Suprapubic skin (tissue), 4 donors: ENCODE measurements at regions not wholly inside any gene's neighbourhood (a gene's known extent, or its start where the extent isn't known, plus 50 kb on each side); places are given as distances from the start of the nearest gene placed in this dataset.

Source experiments
- DNase-seq, 2 donors: peaks; one replicate each; pipeline ENCODE4 v3.0.0-alpha.2; 2019; ENCODE audit warnings: low spot score in 2 of 2
- H3K27ac ChIP-seq: fragments of 200-600 bp; sonication (generic); one replicate; pipeline ENCODE4 v1.5.1; 2019
- H3K27me3 ChIP-seq: fragments of 200-600 bp; sonication (generic); one replicate; pipeline ENCODE4 v1.5.1; 2019
- H3K36me3 ChIP-seq: fragments of 200-600 bp; sonication (generic); one replicate; pipeline ENCODE4 v1.5.1; 2019
- H3K4me1 ChIP-seq: fragments of 200-600 bp; sonication (generic); one replicate; pipeline ENCODE4 v1.5.1; 2019
- H3K4me3 ChIP-seq: fragments of 200-600 bp; sonication (generic); one replicate; pipeline ENCODE4 v1.5.1; 2019; ENCODE audit warnings: mild to moderate bottlenecking
- H3K9me3 ChIP-seq: fragments of 200-600 bp; sonication (generic); one replicate; pipeline ENCODE4 v1.5.1; 2019
- CTCF ChIP-seq, 2 donors: fragments of 200-600 bp in 1 of 2; fragments of 450-650 bp in 1 of 2; sonication (generic) in 1 of 2; IDR thresholded peaks; one replicate each; pipeline ENCODE4 v1.5.1; 2016 to 2019; ENCODE audit warnings: antibody characterized with exemption in 2 of 2, mild to moderate bottlenecking in 1 of 2, moderate library complexity in 1 of 2
- EP300 ChIP-seq: sonication (generic); formaldehyde crosslinking; IDR thresholded peaks from one replicate; pipeline ENCODE4 v1.6.1; 2017; ENCODE audit warnings: antibody characterized with exemption
- POLR2A ChIP-seq, 2 donors: fragments of 450-650 bp; IDR thresholded peaks; one replicate each; pipeline ENCODE4 v1.6.1; 2017; ENCODE audit warnings: antibody characterized with exemption in 2 of 2, mild to moderate bottlenecking in 2 of 2, moderate library complexity in 2 of 2
- POLR2AphosphoS5 ChIP-seq, 3 donors: sonication (generic); formaldehyde crosslinking; IDR thresholded peaks; one replicate each; pipeline ENCODE4 v1.6.1; 2017; ENCODE audit warnings: antibody characterized with exemption in 3 of 3
- WGBS: methylation state at CpG from one replicate; pipeline ENCODE4 v1.1.5; 2018; 5-methylcytosine and 5-hydroxymethylcytosine counted together

DNA sequence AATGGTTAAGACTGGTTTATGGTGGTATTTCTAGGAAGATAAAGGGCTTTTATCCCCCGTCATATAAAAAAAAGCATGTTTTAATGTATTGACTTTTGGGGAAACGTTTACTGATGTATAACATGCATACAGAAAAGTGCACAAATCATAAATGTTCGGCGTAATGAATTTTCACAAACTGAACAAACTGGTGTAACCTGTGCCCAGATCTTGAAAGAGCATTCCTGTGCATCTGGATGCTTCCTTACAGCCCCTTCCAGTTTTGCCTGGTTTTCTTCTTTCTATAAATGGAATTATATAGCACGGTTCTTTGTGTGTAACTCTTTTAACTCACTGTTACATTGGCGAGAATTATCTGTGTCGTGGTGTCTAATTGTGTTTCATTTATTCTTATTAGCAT, 693.8 kb upstream of the TBX3 start:
- H3K27ac ChIP-seq: no peak overlapping the region
- WGBS: 55% methylated on average over 7 of the region's 7 CpGs
- H3K4me3 ChIP-seq: no peak overlapping the region
- no peaks in the 10 kb centered on the region for H3K27me3 ChIP-seq
- TF ChIP-seq CTCF (IDR thresholded peaks at IDR 0.05) (no peak), POLR2A (IDR thresholded peaks at IDR 0.05) (no peak), EP300 (no peak), POLR2AphosphoS5 (IDR thresholded peaks at IDR 0.05) (no peak)
- no peaks in the 10 kb centered on the region for H3K9me3 ChIP-seq
- no peak for DNase-seq
- no peaks in the 10 kb centered on the region for H3K36me3 ChIP-seq
- H3K4me1 ChIP-seq: peaks cover 6% of the 10 kb centered on the region

DNA sequence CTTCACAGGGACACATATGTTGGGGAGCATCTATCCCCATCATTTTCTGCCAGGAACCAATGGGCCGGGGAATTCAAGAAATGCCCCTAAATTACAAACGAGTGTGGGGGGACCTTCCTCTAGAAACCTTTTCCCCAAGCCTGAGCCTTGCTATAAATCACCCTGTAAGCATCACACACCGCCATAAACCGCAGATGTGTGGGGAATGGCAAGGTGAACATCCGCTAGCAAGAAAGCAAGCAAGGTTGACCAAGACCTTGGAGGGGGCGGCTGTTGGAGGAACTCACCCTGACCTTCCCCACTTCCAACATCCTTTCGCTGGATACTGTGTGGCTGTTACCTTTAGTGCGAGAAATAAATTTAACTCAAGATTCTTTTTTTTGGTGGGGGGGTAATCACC, 693.3 kb upstream of the TBX3 start:
- Histone ChIP-seq H3K9me3 (no peaks in the 10 kb centered on the region), H3K4me3 (no peak overlapping the region), H3K36me3 (no peaks in the 10 kb centered on the region), H3K4me1 (peaks cover 6% of the 10 kb centered on the region), H3K27me3 (no peaks in the 10 kb centered on the region), H3K27ac (no peak overlapping the region)
- WGBS: 93% methylated on average over 8 of the region's 8 CpGs
- TF ChIP-seq EP300 (no peak), POLR2A (IDR thresholded peaks at IDR 0.05) (no peak), POLR2AphosphoS5 (IDR thresholded peaks at IDR 0.05) (no peak), CTCF (IDR thresholded peaks at IDR 0.05) (no peak)
- DNase-seq: no peak

DNA sequence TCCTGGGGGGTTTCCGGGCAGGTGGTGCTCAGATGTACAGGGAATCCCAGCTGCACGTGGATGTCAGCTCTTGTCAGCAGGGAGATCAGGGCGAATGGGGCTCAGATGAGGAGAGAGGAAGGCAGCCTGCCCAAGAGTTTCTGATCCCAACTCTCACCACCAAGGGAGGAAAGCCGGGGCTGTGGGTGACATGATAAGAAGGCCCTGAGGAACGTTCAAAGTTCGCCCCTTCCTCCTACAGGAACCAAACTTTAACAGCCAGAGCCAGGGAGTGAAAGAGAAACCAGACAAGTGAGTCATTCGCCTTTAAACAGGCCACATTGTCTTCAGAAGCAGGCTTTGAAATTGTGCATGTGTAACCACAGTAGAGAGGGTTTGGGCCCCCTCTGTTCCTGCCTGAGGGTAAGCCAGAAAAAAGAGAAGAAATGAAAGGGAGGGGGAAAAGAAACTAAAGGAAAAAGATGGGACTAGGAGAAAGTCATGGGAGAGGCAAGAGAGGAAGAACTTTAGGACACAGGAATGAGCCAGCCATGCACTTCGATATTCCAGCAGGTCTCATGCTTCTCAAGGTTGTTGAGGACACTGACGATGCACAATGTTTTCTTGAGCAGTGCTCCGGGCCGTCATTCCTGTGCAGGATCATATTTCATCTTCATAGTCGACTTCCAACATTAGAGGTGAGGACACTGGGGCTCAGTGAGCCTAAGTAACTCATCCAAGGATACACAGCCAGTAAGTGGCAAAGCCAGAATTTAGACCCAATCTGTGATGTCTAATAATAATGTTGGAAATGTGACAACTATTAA, 691.4 kb upstream of the TBX3 start:
- Histone ChIP-seq H3K27ac (no peak overlapping the region), H3K4me1 (peaks cover 6% of the 10 kb centered on the region), H3K9me3 (no peaks in the 10 kb centered on the region), H3K36me3 (no peaks in the 10 kb centered on the region), H3K4me3 (no peak overlapping the region), H3K27me3 (no peaks in the 10 kb centered on the region)
- TF ChIP-seq POLR2A (IDR thresholded peaks at IDR 0.05) (no peak), POLR2AphosphoS5 (IDR thresholded peaks at IDR 0.05) (no peak), EP300 (no peak), CTCF (IDR thresholded peaks at IDR 0.05) (no peak)
- no peak for DNase-seq
- WGBS: 46% methylated on average over 12 of the region's 12 CpGs

- Histone ChIP-seq H3K27ac (no peak overlapping the region), H3K9me3 (no peaks in the 10 kb centered on the region), H3K36me3 (no peaks in the 10 kb centered on the region), H3K4me1 (peaks cover 6% of the 10 kb centered on the region), H3K27me3 (no peaks in the 10 kb centered on the region), H3K4me3 (no peak overlapping the region)
- TF ChIP-seq POLR2AphosphoS5 (IDR thresholded peaks at IDR 0.05) (no peak), POLR2A (IDR thresholded peaks at IDR 0.05) (no peak), CTCF (IDR thresholded peaks at IDR 0.05) (no peak)
- no peak for DNase-seq
- 56% methylated on average over 4 of the region's 4 CpGs for WGBS
Observed at GRCh38 chr12:115374480-115375185, 690.7 kb upstream of the TBX3 start.

- 90% methylated on average over 4 of the region's 4 CpGs for WGBS
Observed at GRCh38 chr12:115371711-115372110, 687.7 kb upstream of the TBX3 start.

More at GRCh38 chr12:115371711-115372110, 687.7 kb upstream of the TBX3 start:
- no peak overlapping the region for H3K27ac ChIP-seq
- no peaks in the 10 kb centered on the region for H3K27me3 ChIP-seq
- H3K4me3 ChIP-seq: no peak overlapping the region
- no peaks in the 10 kb centered on the region for H3K36me3 ChIP-seq
- peaks cover 6% of the 10 kb centered on the region for H3K4me1 ChIP-seq
- no peak for TF ChIP-seq CTCF (IDR thresholded peaks at IDR 0.05)
- no peak for TF ChIP-seq POLR2AphosphoS5 (IDR thresholded peaks at IDR 0.05)
- no peak for TF ChIP-seq POLR2A (IDR thresholded peaks at IDR 0.05)
- no peak for TF ChIP-seq EP300
- H3K9me3 ChIP-seq: no peaks in the 10 kb centered on the region
- no peak for DNase-seq
